Left cardiac atrium (tissue), 4 donors: ENCODE measurements at regions not wholly inside any gene's neighbourhood (a gene's known extent, or its start where the extent isn't known, plus 50 kb on each side); places are given as distances from the start of the nearest gene placed in this dataset.

Experiments
- ATAC-seq, 2 donors: fragments of 200-7000 bp; cut with Tn5 transposase; one replicate each; pipeline ENCODE4 v1.9.1; 2020; ENCODE audit warnings: mild to moderate bottlenecking in 2 of 2, moderate library complexity in 2 of 2
- DNase-seq: peaks from one replicate; pipeline ENCODE4 v3.0.0-alpha.2; 2020
- intact Hi-C, 2 donors: fragments of 100-400 bp; cut with DNase I; formaldehyde crosslinking; loops; one replicate each; pipeline versions ENCODE4 v1.14.1 to v1.15.1; 2022 to 2023
- donor health status: DM: no; HTN: yes; CAD: no.
- donor health status: DM: no; HTN: yes; CAD: no; lungs with severe emphysema.
- donor health status: DM: yes; HTN: yes; CAD: no.
- donor health status: Dilated cardiomyopathy.

- ATAC-seq, result no peak
- intact Hi-C loops, result no loop called here
- DNase-seq, result no peak
Observed at GRCh38 chr10:117734731-117735405, 192.3 kb downstream of the EMX2 start.

- DNase-seq (no peak), ATAC-seq (no peak)
- intact Hi-C loops, result no loop called here
Observed at GRCh38 chr10:117736655-117737054, 194.1 kb downstream of the EMX2 start.

- intact Hi-C loops, result no loop called here
Observed at GRCh38 chr10:117740088-117740487, 197.5 kb downstream of the EMX2 start.

GRCh38 chr10:117740691-117741222, 198.2 kb downstream of the EMX2 start:
- ATAC-seq (no peak), DNase-seq (no peak)
- intact Hi-C loops, result no loop called here

More at GRCh38 chr10:117740088-117740487, 197.5 kb downstream of the EMX2 start:
- no peak for ATAC-seq
- no peak for DNase-seq

GRCh38 chr10:117741524-117741923, 199.0 kb downstream of the EMX2 start:
- DNase-seq (no peak), ATAC-seq (no peak)
- intact Hi-C loops, result no loop called here

GRCh38 chr10:117743509-117743908, 201.0 kb downstream of the EMX2 start:
- intact Hi-C loops, result no loop called here
- no peak for ATAC-seq
- DNase-seq, result no peak

- intact Hi-C loops, result no loop called here
- ATAC-seq (no peak), DNase-seq (no peak)
Observed at GRCh38 chr10:117745301-117745700, 202.8 kb downstream of the EMX2 start.

GRCh38 chr10:117746541-117747448, 204.2 kb downstream of the EMX2 start:
- ATAC-seq (no peak), DNase-seq (no peak)
- intact Hi-C loops, result no loop called here

- ATAC-seq (no peak), DNase-seq (no peak)
- intact Hi-C loops, result no loop called here
Observed at GRCh38 chr10:117747636-117748035, 205.1 kb downstream of the EMX2 start.

GRCh38 chr10:117748058-117748457, 205.5 kb downstream of the EMX2 start:
- intact Hi-C loops, result no loop called here
- ATAC-seq (no peak), DNase-seq (no peak)

GRCh38 chr10:117750616-117751015, 208.1 kb downstream of the EMX2 start:
- no peak for ATAC-seq
- intact Hi-C loops, result no loop called here
- DNase-seq, result no peak

- no peak for ATAC-seq
- intact Hi-C loops, result no loop called here
- DNase-seq, result no peak
Observed at GRCh38 chr10:117751259-117751658, 208.7 kb downstream of the EMX2 start.

- DNase-seq, result no peak
- intact Hi-C loops, result no loop called here
- no peak for ATAC-seq
Observed at GRCh38 chr10:117752103-117752502, 209.6 kb downstream of the EMX2 start.

- DNase-seq, result no peak
- intact Hi-C loops, result no loop called here
- ATAC-seq, result no peak
Observed at GRCh38 chr10:117754770-117755658, 212.5 kb downstream of the EMX2 start.

- no peak for ATAC-seq
- intact Hi-C loops, result no loop called here
Observed at GRCh38 chr10:117755659-117756014, 213.1 kb downstream of the EMX2 start.

GRCh38 chr10:117757086-117757720, 214.7 kb downstream of the EMX2 start:
- no peak for DNase-seq

More at GRCh38 chr10:117755659-117756014, 213.1 kb downstream of the EMX2 start:
- DNase-seq, result no peak

GRCh38 chr10:117759266-117759665, 216.7 kb downstream of the EMX2 start:
- no peak for ATAC-seq
- intact Hi-C loops, result no loop called here
- DNase-seq, result no peak

More at GRCh38 chr10:117757086-117757720, 214.7 kb downstream of the EMX2 start:
- ATAC-seq, result no peak
- intact Hi-C loops, result no loop called here

GRCh38 chr10:117761695-117762094, 219.1 kb downstream of the EMX2 start:
- intact Hi-C loops, result no loop called here

More at GRCh38 chr10:117761695-117762094, 219.1 kb downstream of the EMX2 start:
- ATAC-seq (no peak), DNase-seq (no peak)
